ENCODE measurements at regions not wholly inside any gene's neighbourhood (a gene's known extent, or its start where the extent isn't known, plus 50 kb on each side); places are given as distances from the start of the nearest gene placed in this dataset.

DNA sequence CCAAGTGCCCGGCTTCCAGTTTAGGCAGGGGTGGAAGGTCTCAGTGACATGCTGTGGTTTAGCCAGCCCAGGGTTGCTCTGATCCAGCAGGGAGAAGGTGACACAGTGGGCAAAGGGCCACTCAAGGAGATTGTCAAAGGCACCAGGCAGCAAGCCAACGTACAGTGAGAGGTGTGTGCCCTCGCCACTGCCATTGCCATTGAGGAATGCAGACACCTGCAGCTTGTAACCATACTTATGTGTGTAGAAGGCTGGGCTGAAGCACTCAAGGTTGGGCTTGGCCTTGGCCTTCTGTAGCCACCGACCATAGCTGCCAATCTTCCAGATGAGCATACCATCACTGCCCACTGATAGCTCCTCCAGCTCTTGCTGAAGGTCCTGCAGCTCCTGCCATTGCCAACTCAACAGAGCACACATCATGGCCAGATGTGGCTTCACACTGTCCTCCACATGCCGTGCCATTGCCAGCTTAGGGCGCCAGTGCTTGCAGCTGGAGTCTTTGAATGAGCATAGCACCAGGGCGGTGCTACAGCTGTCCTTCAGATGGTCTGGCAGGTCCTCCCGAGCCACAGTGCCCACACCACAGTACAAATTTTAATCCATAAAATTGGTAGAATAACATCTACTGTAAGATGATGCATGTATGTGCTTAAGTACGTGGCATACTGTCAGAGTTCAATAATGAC is 59.7 kb upstream of the HMHB1 start (continued):
- TF ChIP-seq, protein P1, sequence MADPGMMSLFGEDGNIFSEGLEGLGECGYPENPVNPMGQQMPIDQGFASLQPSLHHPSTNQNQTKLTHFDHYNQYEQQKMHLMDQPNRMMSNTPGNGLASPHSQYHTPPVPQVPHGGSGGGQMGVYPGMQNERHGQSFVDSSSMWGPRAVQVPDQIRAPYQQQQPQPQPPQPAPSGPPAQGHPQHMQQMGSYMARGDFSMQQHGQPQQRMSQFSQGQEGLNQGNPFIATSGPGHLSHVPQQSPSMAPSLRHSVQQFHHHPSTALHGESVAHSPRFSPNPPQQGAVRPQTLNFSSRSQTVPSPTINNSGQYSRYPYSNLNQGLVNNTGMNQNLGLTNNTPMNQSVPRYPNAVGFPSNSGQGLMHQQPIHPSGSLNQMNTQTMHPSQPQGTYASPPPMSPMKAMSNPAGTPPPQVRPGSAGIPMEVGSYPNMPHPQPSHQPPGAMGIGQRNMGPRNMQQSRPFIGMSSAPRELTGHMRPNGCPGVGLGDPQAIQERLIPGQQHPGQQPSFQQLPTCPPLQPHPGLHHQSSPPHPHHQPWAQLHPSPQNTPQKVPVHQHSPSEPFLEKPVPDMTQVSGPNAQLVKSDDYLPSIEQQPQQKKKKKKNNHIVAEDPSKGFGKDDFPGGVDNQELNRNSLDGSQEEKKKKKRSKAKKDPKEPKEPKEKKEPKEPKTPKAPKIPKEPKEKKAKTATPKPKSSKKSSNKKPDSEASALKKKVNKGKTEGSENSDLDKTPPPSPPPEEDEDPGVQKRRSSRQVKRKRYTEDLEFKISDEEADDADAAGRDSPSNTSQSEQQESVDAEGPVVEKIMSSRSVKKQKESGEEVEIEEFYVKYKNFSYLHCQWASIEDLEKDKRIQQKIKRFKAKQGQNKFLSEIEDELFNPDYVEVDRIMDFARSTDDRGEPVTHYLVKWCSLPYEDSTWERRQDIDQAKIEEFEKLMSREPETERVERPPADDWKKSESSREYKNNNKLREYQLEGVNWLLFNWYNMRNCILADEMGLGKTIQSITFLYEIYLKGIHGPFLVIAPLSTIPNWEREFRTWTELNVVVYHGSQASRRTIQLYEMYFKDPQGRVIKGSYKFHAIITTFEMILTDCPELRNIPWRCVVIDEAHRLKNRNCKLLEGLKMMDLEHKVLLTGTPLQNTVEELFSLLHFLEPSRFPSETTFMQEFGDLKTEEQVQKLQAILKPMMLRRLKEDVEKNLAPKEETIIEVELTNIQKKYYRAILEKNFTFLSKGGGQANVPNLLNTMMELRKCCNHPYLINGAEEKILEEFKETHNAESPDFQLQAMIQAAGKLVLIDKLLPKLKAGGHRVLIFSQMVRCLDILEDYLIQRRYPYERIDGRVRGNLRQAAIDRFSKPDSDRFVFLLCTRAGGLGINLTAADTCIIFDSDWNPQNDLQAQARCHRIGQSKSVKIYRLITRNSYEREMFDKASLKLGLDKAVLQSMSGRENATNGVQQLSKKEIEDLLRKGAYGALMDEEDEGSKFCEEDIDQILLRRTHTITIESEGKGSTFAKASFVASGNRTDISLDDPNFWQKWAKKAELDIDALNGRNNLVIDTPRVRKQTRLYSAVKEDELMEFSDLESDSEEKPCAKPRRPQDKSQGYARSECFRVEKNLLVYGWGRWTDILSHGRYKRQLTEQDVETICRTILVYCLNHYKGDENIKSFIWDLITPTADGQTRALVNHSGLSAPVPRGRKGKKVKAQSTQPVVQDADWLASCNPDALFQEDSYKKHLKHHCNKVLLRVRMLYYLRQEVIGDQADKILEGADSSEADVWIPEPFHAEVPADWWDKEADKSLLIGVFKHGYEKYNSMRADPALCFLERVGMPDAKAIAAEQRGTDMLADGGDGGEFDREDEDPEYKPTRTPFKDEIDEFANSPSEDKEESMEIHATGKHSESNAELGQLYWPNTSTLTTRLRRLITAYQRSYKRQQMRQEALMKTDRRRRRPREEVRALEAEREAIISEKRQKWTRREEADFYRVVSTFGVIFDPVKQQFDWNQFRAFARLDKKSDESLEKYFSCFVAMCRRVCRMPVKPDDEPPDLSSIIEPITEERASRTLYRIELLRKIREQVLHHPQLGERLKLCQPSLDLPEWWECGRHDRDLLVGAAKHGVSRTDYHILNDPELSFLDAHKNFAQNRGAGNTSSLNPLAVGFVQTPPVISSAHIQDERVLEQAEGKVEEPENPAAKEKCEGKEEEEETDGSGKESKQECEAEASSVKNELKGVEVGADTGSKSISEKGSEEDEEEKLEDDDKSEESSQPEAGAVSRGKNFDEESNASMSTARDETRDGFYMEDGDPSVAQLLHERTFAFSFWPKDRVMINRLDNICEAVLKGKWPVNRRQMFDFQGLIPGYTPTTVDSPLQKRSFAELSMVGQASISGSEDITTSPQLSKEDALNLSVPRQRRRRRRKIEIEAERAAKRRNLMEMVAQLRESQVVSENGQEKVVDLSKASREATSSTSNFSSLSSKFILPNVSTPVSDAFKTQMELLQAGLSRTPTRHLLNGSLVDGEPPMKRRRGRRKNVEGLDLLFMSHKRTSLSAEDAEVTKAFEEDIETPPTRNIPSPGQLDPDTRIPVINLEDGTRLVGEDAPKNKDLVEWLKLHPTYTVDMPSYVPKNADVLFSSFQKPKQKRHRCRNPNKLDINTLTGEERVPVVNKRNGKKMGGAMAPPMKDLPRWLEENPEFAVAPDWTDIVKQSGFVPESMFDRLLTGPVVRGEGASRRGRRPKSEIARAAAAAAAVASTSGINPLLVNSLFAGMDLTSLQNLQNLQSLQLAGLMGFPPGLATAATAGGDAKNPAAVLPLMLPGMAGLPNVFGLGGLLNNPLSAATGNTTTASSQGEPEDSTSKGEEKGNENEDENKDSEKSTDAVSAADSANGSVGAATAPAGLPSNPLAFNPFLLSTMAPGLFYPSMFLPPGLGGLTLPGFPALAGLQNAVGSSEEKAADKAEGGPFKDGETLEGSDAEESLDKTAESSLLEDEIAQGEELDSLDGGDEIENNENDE (IDR thresholded peaks at IDR 0.05; ENCODE audit: insufficient replicate concordance, low read length), result no peak
- TF ChIP-seq CREB1 (IDR thresholded peaks at IDR 0.05), result no peak
